ENCODE measurements at regions not wholly inside any gene's neighbourhood (a gene's known extent, or its start where the extent isn't known, plus 50 kb on each side); places are given as distances from the start of the nearest gene placed in this dataset.

DNA sequence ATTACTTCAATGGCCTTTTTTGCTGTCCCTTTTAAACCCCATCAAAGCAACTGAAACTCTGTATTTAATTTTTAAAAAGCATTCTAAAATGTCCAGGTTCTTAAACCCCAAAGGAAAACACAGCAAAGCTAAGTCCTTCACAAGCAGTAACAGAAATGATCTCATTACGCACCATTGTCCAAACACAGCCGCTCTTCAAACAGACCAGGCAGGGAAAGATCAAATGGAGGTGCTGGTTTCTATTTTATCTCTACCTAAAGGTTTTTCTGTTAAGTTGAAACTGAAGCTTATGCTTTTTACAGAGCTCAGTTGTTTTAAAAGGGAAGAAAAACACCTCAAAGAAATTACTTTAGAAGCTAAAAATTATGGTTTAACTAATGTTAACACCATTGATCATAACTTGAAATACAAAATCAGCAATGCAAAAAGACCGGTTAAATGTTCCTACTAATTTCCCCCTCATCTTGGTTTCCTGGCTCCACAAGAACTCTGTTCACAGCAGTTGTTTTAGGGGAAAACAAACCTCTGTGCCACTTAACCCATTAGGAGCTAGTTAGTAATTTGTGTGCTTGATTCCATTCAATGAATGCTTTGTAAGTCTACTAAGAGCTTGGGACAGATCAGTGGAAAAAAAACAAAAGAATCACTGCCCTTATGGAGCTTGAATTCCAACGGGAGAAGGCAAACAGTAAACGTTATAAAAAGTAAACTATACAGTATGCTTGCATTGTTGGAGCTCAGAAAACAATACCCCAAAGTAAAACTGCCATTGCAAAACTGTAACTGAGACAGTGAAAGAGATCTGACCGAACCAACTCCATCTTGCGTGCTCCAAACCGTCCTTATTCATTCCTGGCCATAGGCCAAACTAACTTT, 87.4 kb downstream of the CD24 start:
- TF ChIP-seq, protein P1, sequence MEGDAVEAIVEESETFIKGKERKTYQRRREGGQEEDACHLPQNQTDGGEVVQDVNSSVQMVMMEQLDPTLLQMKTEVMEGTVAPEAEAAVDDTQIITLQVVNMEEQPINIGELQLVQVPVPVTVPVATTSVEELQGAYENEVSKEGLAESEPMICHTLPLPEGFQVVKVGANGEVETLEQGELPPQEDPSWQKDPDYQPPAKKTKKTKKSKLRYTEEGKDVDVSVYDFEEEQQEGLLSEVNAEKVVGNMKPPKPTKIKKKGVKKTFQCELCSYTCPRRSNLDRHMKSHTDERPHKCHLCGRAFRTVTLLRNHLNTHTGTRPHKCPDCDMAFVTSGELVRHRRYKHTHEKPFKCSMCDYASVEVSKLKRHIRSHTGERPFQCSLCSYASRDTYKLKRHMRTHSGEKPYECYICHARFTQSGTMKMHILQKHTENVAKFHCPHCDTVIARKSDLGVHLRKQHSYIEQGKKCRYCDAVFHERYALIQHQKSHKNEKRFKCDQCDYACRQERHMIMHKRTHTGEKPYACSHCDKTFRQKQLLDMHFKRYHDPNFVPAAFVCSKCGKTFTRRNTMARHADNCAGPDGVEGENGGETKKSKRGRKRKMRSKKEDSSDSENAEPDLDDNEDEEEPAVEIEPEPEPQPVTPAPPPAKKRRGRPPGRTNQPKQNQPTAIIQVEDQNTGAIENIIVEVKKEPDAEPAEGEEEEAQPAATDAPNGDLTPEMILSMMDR (IDR thresholded peaks at IDR 0.05; ENCODE audit: borderline replicate concordance, control extremely low read depth, extremely low read depth, insufficient read depth, missing control alignments) = no peak
- DNase-seq (ENCODE audit: low spot score) = no peak
- in situ Hi-C loops (cut with MboI; ENCODE audit: low sequenced_read_pairs, unreplicated experiment) = no loop called here

DNA sequence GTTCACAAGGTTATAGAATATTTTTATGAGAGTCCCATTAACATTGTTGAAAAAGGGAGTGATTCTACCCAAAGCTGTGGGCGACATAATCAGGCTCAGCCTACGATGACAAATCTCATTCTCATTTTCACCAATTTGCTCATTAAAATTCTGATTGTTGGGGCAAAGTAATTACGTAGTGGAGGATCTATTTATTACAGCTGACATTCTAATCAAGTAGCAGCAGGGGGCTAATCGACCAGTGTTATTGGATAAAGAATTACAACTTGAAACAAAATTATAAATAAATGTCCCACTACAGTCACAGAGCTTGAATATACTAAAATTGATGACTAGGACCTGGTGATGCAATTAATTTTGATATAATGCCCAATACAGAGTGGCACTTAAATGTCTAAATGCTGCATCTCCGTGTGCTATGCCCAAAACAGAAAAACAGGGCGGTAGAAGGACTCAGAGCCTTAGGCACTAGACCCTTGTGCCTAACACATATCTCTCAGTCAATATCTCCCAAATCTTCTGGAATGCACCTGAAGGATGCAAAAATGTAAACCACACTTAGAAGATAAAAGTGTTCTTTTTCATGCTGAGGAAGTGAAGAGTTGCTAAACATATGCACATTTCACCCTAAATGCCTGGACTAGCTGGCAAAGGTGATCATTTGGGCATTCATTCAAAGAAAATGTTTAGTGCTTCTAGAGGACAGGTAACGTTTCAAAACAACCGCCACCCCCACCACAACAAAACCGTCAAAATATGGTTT, 88.3 kb downstream of the CD24 start:
- in situ Hi-C loops (cut with MboI; ENCODE audit: low sequenced_read_pairs, unreplicated experiment) = no loop called here
- TF ChIP-seq, protein P1 (IDR thresholded peaks at IDR 0.05; ENCODE audit: borderline replicate concordance, control extremely low read depth, extremely low read depth, insufficient read depth, missing control alignments) = no peak
- DNase-seq (ENCODE audit: low spot score) = no peak

DNA sequence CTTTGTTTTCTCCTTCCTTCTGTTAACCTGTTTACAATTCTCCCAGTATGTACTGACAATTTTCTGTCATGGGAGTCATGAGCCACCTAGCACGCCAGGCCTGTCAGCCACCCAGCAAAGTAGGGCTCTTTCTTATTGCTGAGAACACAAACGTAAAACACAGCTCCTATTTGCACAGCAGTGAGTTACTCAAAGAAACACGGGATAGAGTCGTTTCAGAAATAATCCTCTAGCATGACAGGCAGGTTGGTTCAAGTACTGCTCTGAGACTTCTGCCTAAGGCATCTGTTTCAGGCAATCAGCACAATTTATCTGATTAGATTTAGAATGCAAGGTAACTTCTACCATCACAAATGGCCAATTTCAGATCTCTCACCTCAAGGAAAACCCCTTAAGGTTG, 88.8 kb downstream of the CD24 start:
- in situ Hi-C loops (cut with MboI; ENCODE audit: low sequenced_read_pairs, unreplicated experiment) = no loop called here
- DNase-seq (ENCODE audit: low spot score) = no peak

DNA sequence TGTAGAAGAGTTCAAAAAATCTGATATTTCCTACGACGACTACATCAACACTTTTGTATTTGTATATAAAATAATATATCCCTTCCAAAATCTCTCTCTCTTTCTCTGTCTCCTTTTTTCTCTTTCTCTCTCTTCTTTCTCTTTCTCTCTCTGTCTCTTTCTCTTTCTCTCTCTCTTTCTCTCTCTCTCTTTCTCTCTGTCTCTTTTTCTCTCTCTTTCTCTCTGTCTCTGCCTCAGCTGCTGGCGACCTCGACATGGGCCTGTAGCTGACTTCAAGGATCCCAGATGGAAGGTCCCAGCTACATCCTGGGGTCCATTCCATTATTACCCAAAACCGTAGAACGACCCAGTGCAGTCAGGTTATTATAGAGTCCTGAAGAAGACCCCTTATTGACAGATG, 90.0 kb downstream of the CD24 start:
- DNase-seq (ENCODE audit: low spot score) = no peak
- TF ChIP-seq, protein P1 (IDR thresholded peaks at IDR 0.05; ENCODE audit: borderline replicate concordance, control extremely low read depth, extremely low read depth, insufficient read depth, missing control alignments) = no peak
- in situ Hi-C loops (cut with MboI; ENCODE audit: low sequenced_read_pairs, unreplicated experiment) = no loop called here

More for the DNA sequence above, 88.8 kb downstream of the CD24 start:
- TF ChIP-seq, protein P1 (IDR thresholded peaks at IDR 0.05; ENCODE audit: borderline replicate concordance, control extremely low read depth, extremely low read depth, insufficient read depth, missing control alignments) = no peak

DNA sequence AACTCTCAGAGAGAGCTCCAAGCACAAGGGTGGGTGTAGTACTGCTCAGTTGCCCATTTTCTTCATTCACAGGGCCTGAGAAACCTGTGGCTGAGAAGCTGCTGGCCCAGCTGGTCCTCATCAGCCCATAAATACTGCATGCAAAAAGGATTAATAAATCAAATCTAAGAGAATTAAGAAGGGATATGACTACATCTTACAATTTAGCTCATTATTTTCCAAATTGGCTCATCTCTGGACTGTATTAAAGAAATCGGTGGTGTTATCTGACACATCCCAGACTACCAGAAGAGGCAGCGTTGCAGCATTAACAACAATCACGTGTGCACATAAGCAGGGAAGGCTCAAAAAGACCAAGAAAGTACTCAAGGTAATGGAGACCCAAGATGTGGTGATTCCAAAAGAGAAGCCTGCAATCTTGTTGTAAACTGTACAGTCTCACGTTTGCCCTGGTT, 90.7 kb downstream of the CD24 start:
- no peak for DNase-seq (ENCODE audit: low spot score)
- in situ Hi-C loops (cut with MboI; ENCODE audit: low sequenced_read_pairs, unreplicated experiment) = no loop called here
- TF ChIP-seq, protein P1 (IDR thresholded peaks at IDR 0.05; ENCODE audit: borderline replicate concordance, control extremely low read depth, extremely low read depth, insufficient read depth, missing control alignments) = no peak

DNA sequence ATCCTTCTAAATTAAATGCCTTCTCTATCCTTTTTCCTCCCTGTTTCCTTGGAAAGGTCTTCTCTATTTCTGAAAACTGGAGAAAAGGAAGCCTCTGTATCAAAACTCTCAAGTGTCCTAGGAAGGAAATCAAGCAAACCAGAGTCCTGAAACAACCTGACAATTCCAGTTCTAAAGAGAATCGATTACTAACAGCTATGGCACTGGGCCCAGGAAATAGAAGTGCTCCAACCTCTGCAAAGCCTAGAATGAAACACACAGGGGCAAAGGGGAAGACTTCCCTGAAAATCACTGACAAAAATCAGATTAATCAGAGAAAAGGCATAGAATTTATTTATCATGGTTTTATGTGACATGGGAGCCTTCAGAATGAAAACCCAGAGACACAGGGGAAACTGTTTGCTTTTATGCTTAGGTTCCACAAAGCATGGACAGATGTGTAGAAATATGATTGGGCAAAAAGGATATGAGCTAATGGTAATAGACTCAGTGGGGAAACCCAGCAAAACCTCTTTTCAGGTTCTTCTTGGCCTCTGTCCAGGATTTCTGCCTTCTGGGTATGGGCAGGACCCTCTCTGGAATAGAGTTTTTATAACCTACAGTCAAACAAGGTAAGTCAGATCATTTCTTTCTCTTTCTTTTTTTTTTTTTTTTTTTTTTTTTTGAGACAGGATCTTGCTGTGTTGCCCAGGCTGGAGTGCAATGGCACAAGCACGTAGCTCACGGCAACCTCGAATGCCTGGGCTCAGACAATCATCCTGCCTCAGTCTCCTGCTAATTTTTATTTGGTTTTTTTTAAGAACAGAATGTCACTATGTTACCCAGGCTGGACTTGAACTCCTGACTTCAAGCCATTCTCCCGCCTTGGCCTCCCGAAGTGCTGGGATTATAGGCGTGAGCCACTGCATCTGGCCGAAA, 91.7 kb downstream of the CD24 start:
- no peak for DNase-seq (ENCODE audit: low spot score)
- in situ Hi-C loops (cut with MboI; ENCODE audit: low sequenced_read_pairs, unreplicated experiment) = no loop called here
- TF ChIP-seq, protein P1 (IDR thresholded peaks at IDR 0.05; ENCODE audit: borderline replicate concordance, control extremely low read depth, extremely low read depth, insufficient read depth, missing control alignments) = no peak
